ENCODE measurements at regions not wholly inside any gene's neighbourhood (a gene's known extent, or its start where the extent isn't known, plus 50 kb on each side); places are given as distances from the start of the nearest gene placed in this dataset.
"Not testable (repeated sequence)": the region's sequence is repeated elsewhere in the genome, so short reads cannot be mapped to it uniquely, and the experiment has no call there.

DNA sequence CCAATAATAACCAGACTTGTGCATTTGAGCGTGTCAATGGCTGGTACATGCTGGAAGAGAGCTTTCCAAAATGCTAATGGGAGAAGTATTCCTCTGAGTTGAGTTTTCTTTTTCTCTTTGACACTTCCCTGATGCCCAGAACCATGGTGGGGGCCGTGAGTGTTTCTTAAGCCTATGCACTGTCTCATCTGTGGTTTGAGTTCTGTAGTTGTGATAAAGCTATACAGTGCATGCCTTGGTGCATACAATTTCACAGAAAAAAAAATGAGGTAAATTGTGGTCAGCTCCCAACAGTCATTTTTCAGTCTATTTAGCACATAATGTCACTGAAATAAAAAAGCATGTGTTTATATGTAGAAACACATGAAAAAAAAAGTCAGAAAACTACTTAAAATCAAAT, 204.8 kb downstream of the HDGFL1 start:
- Histone ChIP-seq H3K4me1 (ENCODE audit: insufficient read depth, low read length) (no peaks in the 10 kb centered on the region), H3K56ac (ENCODE audit: insufficient read length, low read depth, low read length) (no peak overlapping the region), H3K23ac (ENCODE audit: insufficient read length, low read depth, low read length) (no peak overlapping the region), H3K9ac (ENCODE audit: extremely low read depth, insufficient read length, low read length) (no peak overlapping the region), H2BK5ac (ENCODE audit: insufficient read length, low read length) (no peak overlapping the region), H2AK5ac (ENCODE audit: insufficient read length, low read length) (no peak overlapping the region), H2AFZ (ENCODE audit: low read length) (no peak overlapping the region), H3K23me2 (ENCODE audit: insufficient read length, low read depth, low read length, poor library complexity, severe bottlenecking) (no peaks in the 10 kb centered on the region), H4K91ac (ENCODE audit: insufficient read length, low read depth, low read length) (no peak overlapping the region), H4K20me1 (ENCODE audit: control insufficient read depth, insufficient read depth, insufficient read length) (no peaks in the 10 kb centered on the region), H3K9me3 (ENCODE audit: control insufficient read depth, low read depth, low read length) (peaks cover 6% of the 10 kb centered on the region), H3K27me3 (ENCODE audit: insufficient read depth, low read length) (no peaks in the 10 kb centered on the region), H3K18ac (ENCODE audit: insufficient read length, low read depth, low read length) (no peak overlapping the region), H2BK15ac (ENCODE audit: low read depth, low read length) (no peak overlapping the region), H2BK12ac (ENCODE audit: insufficient read length, low read depth, low read length) (no peak overlapping the region), H2BK20ac (ENCODE audit: low read depth, low read length, poor library complexity, severe bottlenecking) (no peak overlapping the region), H3K4ac (ENCODE audit: low read depth, low read length) (no peak overlapping the region), H2BK120ac (ENCODE audit: low read depth, low read length, poor library complexity, severe bottlenecking) (no peak overlapping the region), H3K79me2 (ENCODE audit: insufficient read depth, low read length) (no peaks in the 10 kb centered on the region), H4K5ac (ENCODE audit: insufficient read length, low read depth, low read length) (no peak overlapping the region), H3T11ph (ENCODE audit: low read length) (no peak overlapping the region), H4K8ac (replicated peaks; ENCODE audit: insufficient read length, low read depth, low read length) (no peak overlapping the region), H3K27ac (ENCODE audit: insufficient read length, low read depth, low read length) (no peak overlapping the region), H3K79me1 (ENCODE audit: insufficient read depth, low read depth, low read length, poor library complexity, severe bottlenecking) (no peaks in the 10 kb centered on the region), H3K14ac (ENCODE audit: insufficient read depth, low read length) (no peak overlapping the region), H3K4me2 (ENCODE audit: insufficient read depth, insufficient read length, low read length) (no peak overlapping the region)
- H3K27ac Mint-ChIP-seq, result no peak overlapping the region
- no peak overlapping the region for H3K4me3 Mint-ChIP-seq
- peaks cover 13 to 14% of the 10 kb centered on the region in 2 experiments for H3K9me3 Mint-ChIP-seq
- WGBS (ENCODE audit: extremely low coverage, insufficient read length, low lambda C conversion rate), result no CpG with 5 or more reads among the region's 2 CpGs
- peaks cover 6 to 14% (median 13%) of the 10 kb centered on the region in 3 experiments for H3K36me3 Mint-ChIP-seq (ENCODE audit: insufficient read depth in 1 of 3, low read depth in 3 of 3)
- H3K27me3 Mint-ChIP-seq (ENCODE audit: low read depth), result no peaks in the 10 kb centered on the region; the same call in 1 of the 2 replicates
- TF ChIP-seq, protein P1, sequence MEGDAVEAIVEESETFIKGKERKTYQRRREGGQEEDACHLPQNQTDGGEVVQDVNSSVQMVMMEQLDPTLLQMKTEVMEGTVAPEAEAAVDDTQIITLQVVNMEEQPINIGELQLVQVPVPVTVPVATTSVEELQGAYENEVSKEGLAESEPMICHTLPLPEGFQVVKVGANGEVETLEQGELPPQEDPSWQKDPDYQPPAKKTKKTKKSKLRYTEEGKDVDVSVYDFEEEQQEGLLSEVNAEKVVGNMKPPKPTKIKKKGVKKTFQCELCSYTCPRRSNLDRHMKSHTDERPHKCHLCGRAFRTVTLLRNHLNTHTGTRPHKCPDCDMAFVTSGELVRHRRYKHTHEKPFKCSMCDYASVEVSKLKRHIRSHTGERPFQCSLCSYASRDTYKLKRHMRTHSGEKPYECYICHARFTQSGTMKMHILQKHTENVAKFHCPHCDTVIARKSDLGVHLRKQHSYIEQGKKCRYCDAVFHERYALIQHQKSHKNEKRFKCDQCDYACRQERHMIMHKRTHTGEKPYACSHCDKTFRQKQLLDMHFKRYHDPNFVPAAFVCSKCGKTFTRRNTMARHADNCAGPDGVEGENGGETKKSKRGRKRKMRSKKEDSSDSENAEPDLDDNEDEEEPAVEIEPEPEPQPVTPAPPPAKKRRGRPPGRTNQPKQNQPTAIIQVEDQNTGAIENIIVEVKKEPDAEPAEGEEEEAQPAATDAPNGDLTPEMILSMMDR (conservative IDR thresholded peaks at IDR 0.05), result no peak
- no peak for DNase-seq
- no peaks in the 10 kb centered on the region for H3K4me1 Mint-ChIP-seq

DNA sequence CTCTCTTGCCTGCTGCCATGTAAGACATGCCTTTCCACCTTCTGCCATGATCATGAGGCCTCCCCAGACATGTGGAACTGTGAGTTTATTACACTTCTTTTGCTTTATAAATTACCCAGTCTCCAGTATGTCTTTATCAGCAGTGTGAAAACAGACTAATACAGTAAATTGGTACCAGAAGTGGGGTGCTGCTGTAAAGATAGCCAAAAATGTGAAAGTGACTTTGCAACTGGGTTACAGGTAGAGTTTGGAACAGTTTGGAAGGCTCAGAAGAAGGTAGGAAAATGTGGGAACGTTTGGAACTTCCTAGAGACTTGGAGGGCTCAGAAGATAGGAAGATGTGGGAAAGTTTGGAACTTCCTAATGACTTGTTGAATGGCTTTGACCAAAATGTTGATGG, 209.1 kb downstream of the HDGFL1 start:
- H3K23me2 ChIP-seq (ENCODE audit: insufficient read length, low read depth, low read length, poor library complexity, severe bottlenecking); H3K27me3 ChIP-seq (ENCODE audit: insufficient read depth, low read length); H2AK5ac ChIP-seq (ENCODE audit: insufficient read length, low read length); DNase-seq; H4K20me1 ChIP-seq (ENCODE audit: control insufficient read depth, insufficient read depth, insufficient read length); H3K18ac ChIP-seq (ENCODE audit: insufficient read length, low read depth, low read length); H4K8ac ChIP-seq (replicated peaks; ENCODE audit: insufficient read length, low read depth, low read length); H3K27ac ChIP-seq (ENCODE audit: insufficient read length, low read depth, low read length); H3K4ac ChIP-seq (ENCODE audit: low read depth, low read length); H3K27ac Mint-ChIP-seq; H2BK20ac ChIP-seq (ENCODE audit: low read depth, low read length, poor library complexity, severe bottlenecking); H2BK15ac ChIP-seq (ENCODE audit: low read depth, low read length); H3K9ac ChIP-seq (ENCODE audit: extremely low read depth, insufficient read length, low read length); H3K56ac ChIP-seq (ENCODE audit: insufficient read length, low read depth, low read length); H3K23ac ChIP-seq (ENCODE audit: insufficient read length, low read depth, low read length); H2BK5ac ChIP-seq (ENCODE audit: insufficient read length, low read length); H3K79me1 ChIP-seq (ENCODE audit: insufficient read depth, low read depth, low read length, poor library complexity, severe bottlenecking); H3K4me1 Mint-ChIP-seq; H2BK120ac ChIP-seq (ENCODE audit: low read depth, low read length, poor library complexity, severe bottlenecking); H3K14ac ChIP-seq (ENCODE audit: insufficient read depth, low read length); H3K79me2 ChIP-seq (ENCODE audit: insufficient read depth, low read length); H3K27me3 Mint-ChIP-seq (ENCODE audit: low read depth); H2AFZ ChIP-seq (ENCODE audit: low read length); H3K4me2 ChIP-seq (ENCODE audit: insufficient read depth, insufficient read length, low read length); H3K4me3 Mint-ChIP-seq; H4K5ac ChIP-seq (ENCODE audit: insufficient read length, low read depth, low read length); H3K9me3 ChIP-seq (ENCODE audit: control insufficient read depth, low read depth, low read length); H4K91ac ChIP-seq (ENCODE audit: insufficient read length, low read depth, low read length); H2BK12ac ChIP-seq (ENCODE audit: insufficient read length, low read depth, low read length); H3T11ph ChIP-seq (ENCODE audit: low read length); H3K4me1 ChIP-seq (ENCODE audit: insufficient read depth, low read length): not testable (repeated sequence)
- peaks cover 23 to 26% of the 10 kb centered on the region in 2 experiments for H3K9me3 Mint-ChIP-seq
- no CpG with 5 or more reads among the region's 1 CpG for WGBS (ENCODE audit: extremely low coverage, insufficient read length, low lambda C conversion rate)
- peaks cover 6 to 24% (median 17%) of the 10 kb centered on the region in 3 experiments; a peak in 6 of 7 replicates for H3K36me3 Mint-ChIP-seq (ENCODE audit: insufficient read depth in 1 of 3, low read depth in 3 of 3)
